Activated CD4-positive, alpha-beta T cell treated with anti-CD3 and anti-CD28 coated beads for 4 hours (primary cell): ENCODE measurements at regions not wholly inside any gene's neighbourhood (a gene's known extent, or its start where the extent isn't known, plus 50 kb on each side); places are given as distances from the start of the nearest gene placed in this dataset.
"Not testable (repeated sequence)": the region's sequence is repeated elsewhere in the genome, so short reads cannot be mapped to it uniquely, and the experiment has no call there.

ENCODE experiments used
- DNase-seq, 2 donors: peaks; one replicate each; pipeline ENCODE4 v3.0.0-alpha.2; 2020

- no peak for DNase-seq
Measured at GRCh38 chr1:213742992-213743391, 244.8 kb upstream of the PROX1 start.

DNA sequence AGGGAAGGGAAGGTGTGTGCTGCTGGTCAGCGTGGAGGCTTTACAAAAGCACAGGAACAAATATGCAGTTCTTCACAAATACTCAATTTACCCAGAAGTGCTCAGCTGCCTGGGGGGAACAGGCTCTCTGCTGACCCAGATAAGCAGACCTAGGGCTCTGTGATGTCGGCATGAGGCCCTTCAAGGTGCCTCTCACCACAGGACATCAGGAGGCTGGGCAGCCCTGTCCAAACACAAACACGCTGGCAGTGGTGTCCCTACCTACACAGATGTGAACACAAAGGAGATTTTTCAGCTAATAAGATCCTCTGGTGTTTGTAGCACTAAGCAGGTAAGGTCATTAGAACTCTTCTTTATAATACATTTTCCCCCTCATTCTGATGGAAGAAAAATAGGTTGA is 243.0 kb upstream of the PROX1 start:
- no peak for DNase-seq

DNA sequence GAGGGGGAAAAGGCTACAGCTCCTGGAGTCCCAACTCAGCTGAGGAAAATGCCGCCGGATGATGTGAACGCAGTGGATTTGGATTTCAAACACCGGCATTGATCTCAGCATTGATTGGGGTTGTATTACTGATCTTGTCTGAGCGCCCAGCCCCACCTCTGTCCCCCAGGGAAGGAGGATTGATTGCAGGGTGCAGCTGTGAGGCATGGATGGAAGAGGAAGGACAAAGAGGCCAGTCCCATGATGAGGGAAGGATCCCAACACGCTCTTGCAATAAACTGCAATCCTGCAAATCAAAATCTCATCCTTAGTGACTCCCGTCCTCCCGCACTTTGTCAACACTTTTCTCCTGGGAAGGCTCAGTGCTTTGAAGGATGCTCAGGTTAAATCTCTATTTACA is 242.3 kb upstream of the PROX1 start:
- no peak for DNase-seq

DNA sequence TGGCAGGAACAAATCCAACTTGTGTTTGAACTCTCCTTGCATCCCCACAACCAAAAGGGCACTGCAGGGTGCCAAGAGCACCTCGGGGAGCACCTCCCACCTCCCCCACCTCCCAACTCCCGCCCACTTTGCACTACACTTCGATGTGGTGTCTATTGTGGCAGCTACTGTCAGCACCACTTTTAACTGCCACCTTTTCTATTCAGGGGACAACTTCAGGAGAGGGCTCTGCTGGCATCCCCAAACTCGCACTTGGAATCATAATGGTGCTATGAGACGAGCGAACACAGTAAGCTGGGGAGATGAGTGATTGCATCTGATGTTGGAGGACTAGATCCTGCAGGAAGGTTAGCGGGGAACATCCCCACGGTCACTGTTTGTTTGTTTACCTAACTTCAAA is 238.2 kb upstream of the PROX1 start:
- DNase-seq, result no peak

DNA sequence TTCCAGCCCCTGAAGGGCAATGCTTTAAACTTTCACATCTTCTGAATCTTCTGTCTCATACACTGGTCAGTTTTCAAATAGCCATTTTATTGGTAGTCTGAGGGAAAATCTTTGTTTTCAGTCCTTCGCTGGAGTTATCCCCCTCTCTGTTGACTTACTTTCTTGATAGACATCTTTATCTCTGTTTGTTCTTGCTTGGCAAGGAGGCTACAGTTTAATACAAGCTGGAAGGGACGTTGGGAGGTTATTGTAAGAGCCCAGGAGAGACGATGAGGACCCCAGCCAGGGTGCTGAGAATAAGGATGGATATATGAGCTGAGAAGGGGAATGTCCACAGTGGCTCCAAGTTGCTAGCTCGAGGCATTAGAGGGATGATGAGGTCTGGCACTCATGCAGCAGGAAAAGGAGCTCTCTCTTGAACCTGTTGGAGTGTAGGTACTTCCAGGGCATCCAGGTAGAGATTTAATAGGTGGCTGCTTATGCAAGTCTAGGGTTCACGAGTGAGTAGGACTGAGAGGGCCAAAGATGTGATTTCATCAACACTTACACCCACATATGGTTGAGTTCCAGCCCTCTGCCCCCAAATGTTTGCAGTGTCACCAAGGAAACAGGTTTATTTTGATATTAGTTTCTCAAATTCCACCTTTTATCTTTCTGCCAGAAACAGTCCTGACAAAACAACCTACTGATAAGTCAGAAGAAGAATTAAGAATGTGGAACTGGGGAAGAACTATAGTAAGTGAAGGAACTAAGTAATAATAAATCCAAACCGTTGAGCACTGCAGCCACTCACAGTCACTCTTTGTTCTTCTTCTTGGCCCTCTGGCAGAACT is 237.3 kb upstream of the PROX1 start:
- no peak for DNase-seq

DNA sequence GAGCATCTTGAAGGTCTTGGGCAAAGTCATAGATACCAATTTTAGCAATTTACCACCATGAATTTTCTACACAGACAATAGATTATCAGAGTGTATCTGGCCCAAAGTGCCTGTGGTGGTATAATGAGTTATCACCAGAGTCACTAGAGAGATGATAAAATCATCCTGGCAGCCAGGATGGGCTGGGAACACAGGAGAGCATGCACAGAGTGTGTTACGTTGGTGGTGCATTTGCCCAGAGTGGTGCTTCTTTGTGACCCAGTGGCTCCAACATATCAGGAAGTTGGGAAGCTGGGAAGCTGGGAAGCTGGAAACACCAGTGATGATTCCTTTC is 236.7 kb upstream of the PROX1 start:
- DNase-seq, result no peak

DNA sequence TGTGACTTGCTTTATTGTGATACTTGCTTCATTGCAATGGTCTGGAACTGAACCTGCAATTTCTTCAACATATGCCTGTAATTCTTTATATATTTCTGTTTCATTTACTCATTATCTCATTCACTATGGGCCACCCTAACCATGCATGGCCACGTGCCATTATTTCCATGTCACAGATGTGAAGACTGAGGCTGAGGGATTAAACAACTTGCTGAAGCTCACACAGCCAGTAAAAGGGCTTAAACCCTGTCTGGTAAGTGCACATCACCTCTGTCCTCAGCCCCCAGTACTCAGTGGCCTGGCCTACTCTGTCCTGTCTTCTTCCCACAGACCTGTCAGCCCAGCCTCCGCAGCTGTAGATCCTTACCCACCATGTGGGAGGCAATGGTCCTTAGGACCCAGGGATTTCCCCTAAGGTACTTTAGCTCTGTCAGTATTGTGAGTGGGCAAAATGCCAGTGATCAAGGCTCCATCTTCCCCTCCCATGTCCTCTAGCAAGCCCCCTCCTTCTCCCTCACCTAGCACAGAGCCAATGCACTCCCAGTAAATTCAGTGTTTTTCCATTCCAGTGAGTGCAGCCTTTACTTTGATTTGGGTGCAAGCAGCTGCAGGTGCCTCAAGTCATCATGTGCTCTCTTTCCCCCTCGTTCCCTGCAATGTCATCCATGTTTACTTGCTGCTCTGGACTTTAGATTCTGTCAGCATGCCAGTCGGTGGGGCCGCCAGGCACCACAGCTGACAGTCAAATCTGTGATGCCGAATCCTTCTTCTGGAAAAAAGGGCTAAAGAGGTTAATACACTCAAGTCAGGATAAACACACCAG is 228.2 kb upstream of the PROX1 start:
- DNase-seq, result no peak

GRCh38 chr1:213761845-213762407 is 225.8 kb upstream of the PROX1 start:
- peak; percentile 38 to 54 for DNase-seq

DNA sequence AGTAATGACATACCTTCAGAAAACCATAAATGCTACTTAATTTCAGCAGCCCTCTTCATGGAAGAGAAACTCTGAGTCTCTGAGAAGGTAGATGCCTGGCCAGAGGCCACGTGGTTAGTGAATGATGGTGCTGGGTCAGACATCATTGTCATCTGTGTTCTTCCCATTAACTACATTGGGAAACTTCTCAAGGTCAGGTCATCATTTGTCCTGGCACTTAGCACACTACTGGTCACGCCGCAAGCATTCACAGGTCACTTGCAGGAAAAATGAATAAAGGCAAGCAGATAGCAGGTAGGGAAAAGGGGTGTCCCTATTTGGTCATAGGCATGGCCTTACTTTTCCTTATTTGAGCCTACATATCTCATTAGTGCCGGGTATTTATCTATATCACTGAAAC is 220.1 kb upstream of the PROX1 start:
- no peak for DNase-seq

DNA sequence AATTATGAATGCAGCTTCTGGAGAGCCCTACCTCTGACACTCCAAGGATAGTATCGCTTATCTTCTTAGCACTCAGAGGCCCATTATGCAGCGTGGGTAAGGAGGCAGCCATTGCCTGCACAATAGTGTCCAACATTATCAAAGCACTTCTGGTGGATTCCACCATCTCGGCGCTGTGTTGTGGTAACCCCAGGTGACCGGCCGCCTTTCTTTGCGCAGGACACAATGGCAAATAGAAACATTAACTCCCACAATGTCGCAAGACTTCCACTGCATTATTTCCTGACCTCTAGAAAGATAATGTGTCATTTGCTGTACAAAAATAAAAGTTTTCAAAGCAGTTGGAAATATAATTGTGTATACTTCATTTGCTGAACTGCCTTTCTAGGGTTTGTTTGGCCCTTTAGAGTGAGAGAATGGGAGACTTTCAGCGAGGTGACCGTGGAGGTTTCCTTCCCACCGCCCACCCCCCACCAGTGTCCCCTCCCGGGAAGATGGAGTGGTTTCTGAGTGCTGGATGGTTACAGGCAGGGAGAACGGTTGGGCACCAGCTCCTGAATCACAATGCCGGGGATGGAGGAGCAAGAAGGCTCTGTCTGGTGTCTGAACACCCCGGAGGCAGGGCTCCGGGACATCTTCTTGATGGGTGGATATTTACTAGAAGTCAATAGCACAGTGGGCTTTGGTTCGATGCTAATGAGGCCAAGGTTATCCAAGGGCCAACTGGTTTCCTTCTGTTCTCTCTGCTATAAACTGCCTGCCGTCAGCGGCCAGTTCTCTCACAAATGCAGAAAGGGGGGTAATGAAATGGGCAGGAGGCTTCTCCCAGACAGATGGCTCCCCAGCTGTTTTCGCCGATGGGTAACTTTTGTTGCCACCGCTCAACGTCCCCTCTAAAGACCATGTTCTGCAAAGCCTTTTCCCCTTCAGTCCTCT is 215.4 kb upstream of the PROX1 start:
- no peak for DNase-seq

DNA sequence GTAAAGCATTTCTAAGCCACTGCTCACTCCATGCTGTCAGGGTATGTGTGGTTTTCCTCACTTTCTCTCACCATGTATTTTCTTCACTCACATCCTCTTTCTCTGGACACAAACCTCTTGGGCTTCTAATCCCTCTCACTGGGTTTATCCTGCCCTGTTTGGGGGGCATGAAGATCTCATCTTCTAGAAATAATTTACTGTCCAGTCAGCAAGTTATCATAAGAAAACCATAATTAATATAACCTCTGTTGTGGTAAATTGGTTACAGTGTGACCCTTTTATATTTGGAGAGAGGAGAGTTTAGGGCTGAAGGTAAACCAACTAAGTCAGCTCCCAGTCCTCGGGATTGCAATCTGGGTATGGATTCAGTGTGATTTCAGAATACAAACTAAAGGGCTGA is 213.8 kb upstream of the PROX1 start:
- DNase-seq, result no peak

DNA sequence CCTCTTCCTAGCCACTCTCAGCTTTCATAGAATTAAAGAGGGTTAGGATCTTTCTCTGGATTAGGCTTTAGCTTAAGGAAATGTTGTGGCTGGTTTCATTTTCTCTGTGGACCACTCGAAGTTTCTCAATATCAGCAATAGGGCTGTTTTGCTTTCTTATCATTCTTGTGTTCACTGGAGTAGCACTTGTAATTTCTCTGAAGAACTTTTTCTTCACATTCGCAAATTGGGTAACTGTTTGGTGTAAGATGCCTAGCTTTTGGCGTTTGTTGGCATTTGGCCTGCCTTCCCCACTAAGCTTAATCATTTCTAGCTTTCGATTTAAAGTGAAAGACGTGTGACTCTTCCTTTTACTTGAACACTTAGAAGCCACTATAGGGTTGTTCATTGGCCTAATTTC is 210.8 kb upstream of the PROX1 start:
- no peak for DNase-seq

DNA sequence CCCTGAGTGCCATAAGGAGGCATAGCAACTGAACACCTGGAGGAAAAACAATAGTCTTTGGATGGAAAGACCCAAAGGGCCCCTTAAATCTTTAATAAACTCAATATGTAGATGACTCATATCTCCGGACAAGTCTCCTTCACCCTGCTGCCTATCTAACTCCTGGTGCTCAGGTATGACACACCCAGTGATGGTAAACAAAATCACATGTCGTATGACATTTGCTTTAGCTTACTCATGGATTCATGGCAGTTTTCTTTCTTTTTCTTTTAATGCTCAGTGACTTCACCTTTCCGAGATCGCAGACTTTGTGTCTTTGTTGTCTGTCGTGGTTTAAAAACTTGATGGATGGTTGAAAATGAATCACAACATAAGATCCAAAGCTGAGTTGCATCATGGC is 208.5 kb upstream of the PROX1 start:
- DNase-seq, result no peak

DNA sequence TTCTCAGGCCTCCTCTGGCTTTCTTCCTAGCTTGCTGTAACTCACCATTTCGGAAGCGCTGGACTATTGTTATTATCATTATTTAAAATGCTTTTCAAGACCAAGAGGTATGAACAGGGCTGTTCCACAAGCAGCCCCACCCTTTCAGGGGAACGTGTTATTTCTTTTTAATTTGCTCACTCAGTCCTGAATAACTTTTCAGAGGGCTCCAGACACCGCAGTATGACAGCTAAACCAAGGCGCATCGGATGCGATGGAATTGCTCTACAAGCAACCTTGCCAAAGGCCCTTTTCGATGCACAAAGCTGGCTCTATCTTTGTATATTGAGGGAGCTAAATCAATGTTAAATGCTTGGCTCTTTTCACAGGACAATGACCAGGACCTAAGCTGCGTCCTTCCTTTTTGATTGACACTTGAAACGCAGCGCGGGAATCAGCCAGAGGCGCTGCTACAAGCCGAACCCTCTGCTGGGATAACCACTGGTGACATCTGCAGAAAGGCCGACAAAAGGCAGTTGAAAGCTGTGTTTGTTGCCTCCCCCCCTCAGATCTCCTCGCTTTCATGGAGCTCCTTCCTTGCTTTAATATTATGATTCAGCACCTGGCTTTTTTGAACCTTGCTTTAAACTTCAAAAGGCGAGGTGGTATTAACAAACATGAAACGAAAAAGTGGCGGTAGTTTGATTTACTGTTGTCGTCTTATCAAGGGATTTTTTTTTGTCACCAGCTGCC is 204.7 kb upstream of the PROX1 start:
- DNase-seq, result no peak

- DNase-seq, result no peak
Measured at GRCh38 chr1:213783893-213784292, 203.9 kb upstream of the PROX1 start.

DNA sequence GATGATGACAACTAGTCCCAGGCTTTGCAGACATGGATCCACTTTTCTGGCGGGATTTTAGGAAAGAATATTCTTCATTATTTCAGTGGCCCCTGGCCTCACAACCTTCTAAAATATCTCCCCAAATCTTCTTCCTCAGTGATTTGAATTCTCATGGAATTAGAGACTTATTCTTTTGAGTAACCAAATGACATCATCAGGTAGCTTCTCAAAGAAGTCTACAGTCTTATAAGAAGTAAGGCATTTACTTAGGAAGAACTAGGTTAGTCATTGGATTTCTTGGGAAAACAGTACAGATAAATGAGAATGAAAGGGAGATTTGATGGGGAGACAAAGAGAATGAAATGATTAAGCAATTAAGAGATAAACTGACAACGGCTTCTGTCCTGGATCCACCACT is 201.1 kb upstream of the PROX1 start:
- no peak for DNase-seq

DNA sequence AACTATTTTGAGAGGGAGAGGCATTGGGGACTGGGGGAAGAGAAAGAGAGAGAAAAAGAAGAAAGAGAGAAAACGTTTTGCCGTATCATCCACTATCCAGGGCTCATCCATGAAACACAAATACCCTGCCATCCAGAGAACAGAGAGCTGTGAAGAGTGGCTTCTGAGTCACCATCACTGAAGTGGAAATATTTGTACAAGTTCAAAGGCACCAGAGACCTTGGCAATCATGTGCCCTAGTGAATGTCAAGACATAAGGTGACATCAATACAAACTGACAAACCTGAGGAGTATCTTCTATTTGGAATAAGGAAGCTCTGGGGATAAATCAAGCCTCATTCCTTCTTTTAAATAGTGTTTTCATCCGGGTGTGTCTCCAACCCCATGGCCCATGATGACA is 197.2 kb upstream of the PROX1 start:
- DNase-seq, result no peak

DNA sequence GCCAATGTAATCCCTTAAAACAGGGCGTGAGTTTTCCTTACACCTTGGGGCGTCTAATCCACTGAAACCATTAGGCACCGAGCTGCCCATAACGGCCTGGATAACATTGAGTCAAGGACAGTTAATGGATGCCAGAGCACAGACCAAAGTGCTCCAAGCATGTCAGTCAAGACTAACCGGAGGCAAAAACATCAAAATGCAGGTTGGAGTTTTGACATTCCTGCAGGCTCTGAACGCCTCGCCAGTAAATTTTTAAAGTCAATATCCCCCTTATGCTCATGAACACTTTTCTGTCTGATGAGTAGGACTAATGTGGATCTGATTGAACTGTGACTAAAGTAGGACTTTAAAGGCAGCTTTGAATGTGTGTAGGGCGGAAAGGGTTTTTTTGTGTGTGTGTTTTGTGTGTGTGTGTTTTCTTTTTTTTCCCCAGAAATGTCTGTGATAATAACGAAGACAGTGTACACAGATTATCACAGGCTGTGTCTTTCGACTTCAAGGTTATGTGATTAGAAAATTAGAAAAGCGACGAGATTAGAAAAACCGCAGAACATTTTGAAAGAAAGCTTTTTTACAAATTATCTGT is 194.2 kb upstream of the PROX1 start:
- DNase-seq, result no peak

GRCh38 chr1:213796525-213796924 is 191.2 kb upstream of the PROX1 start:
- no peak for DNase-seq

- DNase-seq, result not testable (repeated sequence)
Measured at GRCh38 chr1:213808288-213808687, 179.5 kb upstream of the PROX1 start.

- DNase-seq, result no peak
Measured at GRCh38 chr1:213817156-213817555, 170.6 kb upstream of the PROX1 start.
